Ovary (tissue), 7 donors: ENCODE measurements at regions not wholly inside any gene's neighbourhood (a gene's known extent, or its start where the extent isn't known, plus 50 kb on each side); places are given as distances from the start of the nearest gene placed in this dataset.
"Not testable (repeated sequence)": the region's sequence is repeated elsewhere in the genome, so short reads cannot be mapped to it uniquely, and the experiment has no call there.

Experiments used
- DNase-seq, 5 donors: peaks; one replicate each; pipeline ENCODE4 v3.0.0-alpha.2; 2019 to 2020
- H3K27ac ChIP-seq, 2 donors: fragments of 200-600 bp; one replicate each; pipeline versions ENCODE4 v1.5.1 to v1.8.0; 2019 to 2022
- H3K27me3 ChIP-seq: fragments of 200-600 bp; one replicate; pipeline ENCODE4 v1.8.0; 2022
- H3K36me3 ChIP-seq: fragments of 200-600 bp; sonication (generic); one replicate; pipeline ENCODE4 v1.5.1; 2019
- H3K4me1 ChIP-seq: one replicate; pipeline ENCODE4 v1.8.1; 2013; ENCODE audit warnings: mild to moderate bottlenecking, moderate library complexity; ENCODE audit not compliant: insufficient read depth
- H3K4me3 ChIP-seq: fragments of 200-600 bp; sonication (generic); one replicate; pipeline ENCODE4 v1.5.1; 2017
- H3K9me3 ChIP-seq, 2 donors: fragments of 200-600 bp in 1 of 2; sonication (generic) in 1 of 2; one replicate each; pipeline versions ENCODE4 v1.5.1 to v1.8.1; 2013 to 2019; ENCODE audit warnings: mild to moderate bottlenecking in 1 of 2, moderate library complexity in 1 of 2
- EP300 ChIP-seq: sonication (generic); formaldehyde crosslinking; IDR thresholded peaks from one replicate; pipeline ENCODE4 v1.6.1; 2017; ENCODE audit warnings: antibody characterized with exemption
- POLR2A ChIP-seq: fragments of 450-650 bp; IDR thresholded peaks from one replicate; pipeline ENCODE4 v1.6.1; 2017; ENCODE audit warnings: antibody characterized with exemption, mild to moderate bottlenecking, moderate library complexity
- WGBS, 3 donors: extraction: QIAGEN DNeasy Blood & Tissue Kit in 1 of 3; methylation state at CpG; one replicate each; pipeline versions ENCODE4 v1.1.5 to v1.1.7; 2013 to 2017; 5-methylcytosine and 5-hydroxymethylcytosine counted together
- intact Hi-C, 4 donors: fragments of 100-400 bp; cut with DNase I; formaldehyde crosslinking; loops; one replicate each; pipeline versions ENCODE4 v1.11.0 to v1.15.1; 2022 to 2023
- TF ChIP-seq, protein P1 (sequence below), 3 donors: fragments of 450-650 bp in 2 of 3; fragments of 200-600 bp in 1 of 3; IDR thresholded peaks; one replicate each; pipeline versions ENCODE4 v1.5.1 to v1.8.0; 2016 to 2022; ENCODE audit warnings: antibody characterized with exemption in 3 of 3, mild to moderate bottlenecking in 1 of 3
- donor health status: DM: no; HTN: no; CAD: no; lungs with moderate emphysema.
- donor health status: DM: no; HTN: no; CAD: no.
- donor health status: Bipolar disorder and iron deficiency.
- donor health status: DM: no; HTN: no; CAD: no.
- donor health status: DM: yes; HTN: yes; CAD: no.

DNA sequence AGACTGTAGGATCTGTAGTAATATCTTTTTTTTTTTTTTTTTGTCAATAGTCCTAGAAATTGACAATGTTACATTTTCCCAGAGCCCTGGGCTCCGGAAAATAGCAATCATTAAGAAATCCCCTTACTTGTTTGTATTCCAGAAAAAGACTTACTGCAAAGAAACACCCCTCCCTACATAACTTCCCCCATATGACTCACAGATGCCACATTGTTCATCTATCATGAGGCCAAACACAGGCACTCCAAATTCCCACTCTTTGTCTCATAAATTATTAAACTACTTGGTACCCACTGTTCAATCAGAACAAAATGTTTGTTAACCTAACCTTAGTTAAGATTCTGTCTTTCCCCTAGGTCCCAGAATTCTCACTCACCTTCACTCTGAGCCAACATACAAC lies 53.5 kb downstream of the TEX51 start:
- H3K9me3 ChIP-seq, result no peaks in the 10 kb centered on the region
- no peak for DNase-seq

DNA sequence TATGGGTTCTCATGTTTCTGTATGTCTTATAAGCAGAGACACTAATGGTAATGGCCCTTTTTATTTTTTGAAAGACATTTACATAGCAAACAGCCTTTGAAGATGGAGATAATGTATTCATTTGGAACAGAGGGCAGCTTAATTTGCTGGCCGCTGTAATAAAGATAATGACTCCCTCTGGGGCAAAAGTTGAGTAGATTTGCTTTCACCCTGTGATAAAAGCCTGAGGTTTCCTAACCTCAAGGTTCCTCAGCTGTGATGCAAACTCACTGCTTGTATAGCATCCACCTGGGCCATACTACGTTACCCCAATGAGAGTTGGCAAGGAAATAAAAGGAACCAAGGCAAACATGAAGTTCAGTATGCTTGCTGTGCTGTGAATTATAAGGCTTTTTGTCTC lies 54.8 kb downstream of the TEX51 start:
- no peaks in the 10 kb centered on the region for H3K27me3 ChIP-seq
- no peaks in the 10 kb centered on the region for H3K9me3 ChIP-seq
- H3K4me3 ChIP-seq, result no peak overlapping the region
- TF ChIP-seq POLR2A (no peak), EP300 (no peak)
- TF ChIP-seq, protein P1, sequence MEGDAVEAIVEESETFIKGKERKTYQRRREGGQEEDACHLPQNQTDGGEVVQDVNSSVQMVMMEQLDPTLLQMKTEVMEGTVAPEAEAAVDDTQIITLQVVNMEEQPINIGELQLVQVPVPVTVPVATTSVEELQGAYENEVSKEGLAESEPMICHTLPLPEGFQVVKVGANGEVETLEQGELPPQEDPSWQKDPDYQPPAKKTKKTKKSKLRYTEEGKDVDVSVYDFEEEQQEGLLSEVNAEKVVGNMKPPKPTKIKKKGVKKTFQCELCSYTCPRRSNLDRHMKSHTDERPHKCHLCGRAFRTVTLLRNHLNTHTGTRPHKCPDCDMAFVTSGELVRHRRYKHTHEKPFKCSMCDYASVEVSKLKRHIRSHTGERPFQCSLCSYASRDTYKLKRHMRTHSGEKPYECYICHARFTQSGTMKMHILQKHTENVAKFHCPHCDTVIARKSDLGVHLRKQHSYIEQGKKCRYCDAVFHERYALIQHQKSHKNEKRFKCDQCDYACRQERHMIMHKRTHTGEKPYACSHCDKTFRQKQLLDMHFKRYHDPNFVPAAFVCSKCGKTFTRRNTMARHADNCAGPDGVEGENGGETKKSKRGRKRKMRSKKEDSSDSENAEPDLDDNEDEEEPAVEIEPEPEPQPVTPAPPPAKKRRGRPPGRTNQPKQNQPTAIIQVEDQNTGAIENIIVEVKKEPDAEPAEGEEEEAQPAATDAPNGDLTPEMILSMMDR (IDR thresholded peaks at IDR 0.05), result no peak
- DNase-seq, result no peak
- intact Hi-C loops, result no loop called here
- H3K27ac ChIP-seq, result no peak overlapping the region
- H3K4me1 ChIP-seq, result no peaks in the 10 kb centered on the region
- no peaks in the 10 kb centered on the region for H3K36me3 ChIP-seq
- WGBS, 3 donors, result 19 to 37% (median 24%) methylated on average over 2 of the region's 2 CpGs

More for the DNA sequence above, 53.5 kb downstream of the TEX51 start:
- H3K36me3 ChIP-seq, result no peaks in the 10 kb centered on the region
- TF ChIP-seq POLR2A (no peak), EP300 (no peak)
- TF ChIP-seq, protein P1 (IDR thresholded peaks at IDR 0.05), result no peak
- H3K4me1 ChIP-seq, result no peaks in the 10 kb centered on the region
- H3K27ac ChIP-seq, result no peak overlapping the region
- WGBS, 3 donors, result 78 to 89% (median 83%) methylated on average over 1 of the region's 1 CpG
- H3K4me3 ChIP-seq, result no peak overlapping the region
- H3K27me3 ChIP-seq, result no peaks in the 10 kb centered on the region
- intact Hi-C loops, result no loop called here

DNA sequence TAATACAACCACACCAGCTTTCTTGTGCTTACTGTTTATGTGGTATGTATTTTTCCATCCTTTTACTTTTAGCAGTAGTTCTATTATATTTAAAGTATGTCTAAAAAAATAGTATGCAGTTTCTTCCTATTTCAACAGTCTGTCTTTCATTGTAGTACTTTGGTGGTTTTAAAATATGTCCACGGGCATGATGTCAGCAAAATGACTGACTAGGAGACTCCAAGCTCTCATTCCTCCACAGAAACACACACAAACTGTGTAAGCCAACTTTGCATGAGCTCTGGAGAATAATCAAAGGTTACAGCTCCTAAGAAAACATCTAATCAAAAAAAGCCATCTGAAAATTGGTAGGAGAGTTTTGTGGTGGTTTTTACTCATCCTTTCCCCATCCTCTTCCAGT lies 56.1 kb downstream of the TEX51 start:
- H3K9me3 ChIP-seq, result no peaks in the 10 kb centered on the region
- H3K4me3 ChIP-seq, result no peak overlapping the region
- no peaks in the 10 kb centered on the region for H3K27me3 ChIP-seq
- H3K4me1 ChIP-seq, result no peaks in the 10 kb centered on the region
- TF ChIP-seq EP300 (no peak), POLR2A (no peak)
- TF ChIP-seq, protein P1 (IDR thresholded peaks at IDR 0.05), result no peak
- no peak for DNase-seq
- WGBS, 3 donors, result 57 to 72% (median 59%) methylated on average over 1 of the region's 1 CpG
- intact Hi-C loops, result no loop called here
- H3K36me3 ChIP-seq, result no peaks in the 10 kb centered on the region
- H3K27ac ChIP-seq, result no peak overlapping the region

DNA sequence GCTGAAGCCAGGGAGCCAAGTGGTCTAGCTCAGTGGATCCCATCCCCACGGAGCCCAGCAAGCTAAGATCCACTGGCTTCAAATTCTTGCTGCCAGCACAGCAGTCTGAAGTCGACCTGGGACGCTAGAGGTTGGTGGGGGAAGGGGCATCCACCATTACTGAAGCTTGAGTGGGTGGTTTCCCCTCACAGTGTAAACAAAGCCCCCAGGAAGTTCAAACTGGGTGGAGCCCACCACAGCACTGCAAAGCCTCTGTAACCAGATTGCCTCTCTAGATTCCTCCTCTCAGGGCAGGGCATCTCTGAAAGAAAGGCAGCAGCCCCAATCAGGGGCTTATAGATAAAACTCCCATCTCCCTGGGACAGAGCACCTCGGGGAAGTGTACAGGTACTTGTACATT lies 58.1 kb downstream of the TEX51 start:
- H3K4me3 ChIP-seq, intact Hi-C loops, H3K4me1 ChIP-seq: not testable (repeated sequence)

DNA sequence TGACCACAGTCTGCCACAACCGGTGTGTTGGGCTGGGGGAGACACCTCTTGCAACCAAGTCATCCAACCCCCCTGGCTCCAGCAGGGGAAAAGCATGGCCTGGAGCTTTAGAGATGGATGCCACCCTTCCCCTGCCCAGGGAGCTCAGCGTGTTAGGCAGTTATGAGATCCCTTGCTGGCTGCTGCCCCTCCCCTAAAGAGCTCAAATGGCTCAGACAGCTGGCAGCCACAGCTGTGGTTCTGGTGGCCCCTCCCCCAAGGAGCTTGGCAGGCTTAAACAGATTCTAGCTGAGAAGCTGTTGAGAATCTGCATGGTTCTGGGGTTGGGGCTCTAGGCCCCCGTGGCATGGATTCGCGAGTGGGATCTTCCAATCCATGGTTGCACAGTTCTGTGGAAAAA lies 64.7 kb downstream of the TEX51 start:
- no peaks in the 10 kb centered on the region for H3K36me3 ChIP-seq
- WGBS, 3 donors, result 75 to 86% (median 76%) methylated on average over 5 of the region's 5 CpGs
- no peak overlapping the region for H3K4me3 ChIP-seq
- intact Hi-C loops, result no loop called here
- no peak overlapping the region for H3K27ac ChIP-seq
- no peaks in the 10 kb centered on the region for H3K9me3 ChIP-seq
- no peaks in the 10 kb centered on the region for H3K27me3 ChIP-seq
- TF ChIP-seq, protein P1 (IDR thresholded peaks at IDR 0.05), result no peak
- TF ChIP-seq EP300 (no peak), POLR2A (no peak)
- no peak for DNase-seq
- H3K4me1 ChIP-seq, result no peaks in the 10 kb centered on the region

More for the DNA sequence above, 58.1 kb downstream of the TEX51 start:
- not testable (repeated sequence) for H3K36me3 ChIP-seq, DNase-seq, H3K27me3 ChIP-seq, H3K9me3 ChIP-seq, H3K27ac ChIP-seq
- 47 to 62% (median 57%) methylated on average over 4 of the region's 4 CpGs for WGBS, 3 donors
